Right renal cortex interstitium (tissue), 3 donors: ENCODE measurements at regions not wholly inside any gene's neighbourhood (a gene's known extent, or its start where the extent isn't known, plus 50 kb on each side); places are given as distances from the start of the nearest gene placed in this dataset.
"Not testable (repeated sequence)": the region's sequence is repeated elsewhere in the genome, so short reads cannot be mapped to it uniquely, and the experiment has no call there.

Source experiments
- DNase-seq, 3 donors: peaks; one replicate each; pipeline ENCODE4 v3.0.0-alpha.2; 2013; ENCODE audit warnings: low read depth in 3 of 3, low spot score in 2 of 3

GRCh38 chr12:107144441-107144840, 51.1 kb upstream of the CRY1 start:
- DNase-seq: no peak

- DNase-seq: no peak
Measured at GRCh38 chr12:107144990-107145389, 51.6 kb upstream of the CRY1 start.

GRCh38 chr12:107145397-107145796, 52.0 kb upstream of the CRY1 start:
- DNase-seq: no peak

- no peak for DNase-seq
Measured at GRCh38 chr12:107148107-107148506, 54.8 kb upstream of the CRY1 start.

- no peak for DNase-seq
Measured at GRCh38 chr12:107152315-107152714, 59.0 kb upstream of the CRY1 start.

GRCh38 chr12:107159384-107159900, 66.1 kb upstream of the CRY1 start:
- DNase-seq: no peak

- no peak for DNase-seq
Measured at GRCh38 chr12:107163413-107163812, 70.1 kb upstream of the CRY1 start.

GRCh38 chr12:107164392-107164791, 71.0 kb upstream of the CRY1 start:
- DNase-seq: no peak

GRCh38 chr12:107165581-107165980, 72.2 kb upstream of the CRY1 start:
- no peak for DNase-seq

- no peak for DNase-seq
Measured at GRCh38 chr12:107167756-107168155, 74.4 kb upstream of the CRY1 start.

- no peak for DNase-seq
Measured at GRCh38 chr12:107169200-107169599, 75.9 kb upstream of the CRY1 start.

- DNase-seq: no peak
Measured at GRCh38 chr12:107178776-107179175, 85.4 kb upstream of the CRY1 start.

- no peak for DNase-seq
Measured at GRCh38 chr12:107179871-107180270, 86.5 kb upstream of the CRY1 start.

- no peak for DNase-seq
Measured at GRCh38 chr12:107180272-107180671, 86.9 kb upstream of the CRY1 start.

- DNase-seq: no peak
Measured at GRCh38 chr12:107184359-107184930, 91.1 kb upstream of the CRY1 start.

- DNase-seq: no peak
Measured at GRCh38 chr12:107196681-107197080, 103.3 kb upstream of the CRY1 start.

- no peak for DNase-seq
Measured at GRCh38 chr12:107200394-107200793, 107.0 kb upstream of the CRY1 start.

GRCh38 chr12:107207931-107208525, 114.7 kb upstream of the CRY1 start:
- DNase-seq: no peak

- not testable (repeated sequence) for DNase-seq
Measured at GRCh38 chr12:107209700-107210099, 116.4 kb upstream of the CRY1 start.

- not testable (repeated sequence) for DNase-seq
Measured at GRCh38 chr12:107214373-107214773, 121.0 kb upstream of the CRY1 start.

- not testable (repeated sequence) for DNase-seq
Measured at GRCh38 chr12:107216411-107216810, 123.1 kb upstream of the CRY1 start.

- DNase-seq: no peak
Measured at GRCh38 chr12:107219301-107219700, 126.0 kb upstream of the CRY1 start.

- DNase-seq: no peak
Measured at GRCh38 chr12:107221913-107222312, 128.6 kb upstream of the CRY1 start.
